Prostate gland (tissue), 2 donors: ENCODE measurements at regions not wholly inside any gene's neighbourhood (a gene's known extent, or its start where the extent isn't known, plus 50 kb on each side); places are given as distances from the start of the nearest gene placed in this dataset.

Experiments used
- CTCF ChIP-seq, 4 experiments: fragments of 200-600 bp in 2 of 4; fragments of 450-650 bp in 2 of 4; sonication (generic) in 2 of 4; IDR thresholded peaks; 1 replicate in 3 of 4; 2 replicates in 1 of 4; pipeline ENCODE4 v1.5.1; 2016 to 2019; ENCODE audit warnings: antibody characterized with exemption in 4 of 4, mild to moderate bottlenecking in 2 of 4, moderate library complexity in 2 of 4
- POLR2A ChIP-seq: fragments of 450-650 bp; IDR thresholded peaks from one replicate; pipeline ENCODE4 v1.6.1; 2016; ENCODE audit warnings: antibody characterized with exemption, mild to moderate bottlenecking

- TF ChIP-seq CTCF (IDR thresholded peaks at IDR 0.05) = no peak
- TF ChIP-seq POLR2A = no peak
Observed at GRCh38 chr4:20337261-20337664, 85.6 kb downstream of the SLIT2 start.
